Gastrocnemius medialis (tissue), 4 donors: ENCODE measurements at regions not wholly inside any gene's neighbourhood (a gene's known extent, or its start where the extent isn't known, plus 50 kb on each side); places are given as distances from the start of the nearest gene placed in this dataset.

ENCODE experiments used
- ATAC-seq, 2 donors: fragments of 150-250 bp; one replicate each; pipeline ENCODE4 v1.9.1; 2016
- DNase-seq, 2 donors: peaks; one replicate each; pipeline ENCODE4 v3.0.0-alpha.2; 2019
- H3K27ac ChIP-seq, 4 donors: fragments of 200-600 bp; sonication (generic); 1 replicate in 1 of 4; 2 replicates in 3 of 4; pipeline ENCODE4 v1.5.1; 2016 to 2018; ENCODE audit warnings: mild to moderate bottlenecking in 2 of 4, moderate library complexity in 1 of 4
- H3K27me3 ChIP-seq, 3 donors: fragments of 200-600 bp; sonication (generic) in 2 of 3; 1 replicate in 1 of 3; 2 replicates in 2 of 3; pipeline versions ENCODE4 v1.5.1 to v1.6.0; 2016 to 2019; ENCODE audit warnings: mild to moderate bottlenecking in 1 of 3, moderate library complexity in 1 of 3
- H3K36me3 ChIP-seq, 2 donors: fragments of 200-600 bp; sonication (generic) in 1 of 2; one replicate each; pipeline ENCODE4 v1.5.1; 2017 to 2018
- H3K4me1 ChIP-seq, 2 donors: fragments of 200-600 bp; sonication (generic) in 1 of 2; one replicate each; pipeline ENCODE4 v1.5.1; 2016 to 2017; ENCODE audit warnings: mild to moderate bottlenecking in 2 of 2
- H3K4me3 ChIP-seq, 4 donors: fragments of 200-600 bp; sonication (generic) in 3 of 4; 1 replicate in 1 of 4; 2 replicates in 3 of 4; pipeline ENCODE4 v1.5.1; 2016 to 2019; ENCODE audit warnings: mild to moderate bottlenecking in 2 of 4
- H3K9me3 ChIP-seq, 3 donors: fragments of 200-600 bp; sonication (generic) in 2 of 3; 1 replicate in 1 of 3; 2 replicates in 2 of 3; pipeline ENCODE4 v1.5.1; 2016 to 2019
- CTCF ChIP-seq, 5 experiments: fragments of 450-650 bp in 3 of 5; fragments of 200-600 bp in 2 of 5; sonication (generic) in 2 of 5; IDR thresholded peaks in 4 of 5; conservative IDR thresholded peaks in 1 of 5; 1 replicate in 4 of 5; 2 replicates in 1 of 5; pipeline ENCODE4 v1.5.1; 2016 to 2019; ENCODE audit warnings: antibody characterized with exemption in 5 of 5, mild to moderate bottlenecking in 3 of 5, moderate library complexity in 3 of 5
- POLR2A ChIP-seq, 2 donors: fragments of 450-650 bp; IDR thresholded peaks; one replicate each; pipeline ENCODE4 v1.6.1; 2017; ENCODE audit warnings: antibody characterized with exemption in 2 of 2, mild to moderate bottlenecking in 2 of 2, moderate library complexity in 2 of 2
- in situ Hi-C, 4 donors: fragments of 200-750 bp; cut with MboI; loops; one replicate each; pipeline versions ENCODE4 v1.15.0 to v1.8.0; 2017; ENCODE audit warnings: low sequenced_read_pairs in 4 of 4
- intact Hi-C: fragments of 100-400 bp; cut with DNase I; formaldehyde crosslinking; loops from one replicate; pipeline ENCODE4 v1.15.1; 2023; ENCODE audit warnings: low total_unique reads

GRCh38 chr6:11323666-11324452 lies 91.4 kb upstream of the NEDD9 start:
- Histone ChIP-seq H3K9me3 (no peaks in the 10 kb centered on the region), H3K4me3 (no peak overlapping the region), H3K4me1 (no peaks in the 10 kb centered on the region), H3K27ac (no peak overlapping the region), H3K36me3 (no peaks in the 10 kb centered on the region), H3K27me3 (no peaks in the 10 kb centered on the region)
- no peak for TF ChIP-seq POLR2A (IDR thresholded peaks at IDR 0.05)
- no peak for TF ChIP-seq CTCF (IDR thresholded peaks at IDR 0.05 in 4 of 5, conservative IDR thresholded peaks at IDR 0.05 in 1 of 5)
- no peak for ATAC-seq
- peak in 1 of 2 donors; percentile 29 for DNase-seq
- intact Hi-C loops = no loop called here
- in situ Hi-C loops = no loop called here

DNA sequence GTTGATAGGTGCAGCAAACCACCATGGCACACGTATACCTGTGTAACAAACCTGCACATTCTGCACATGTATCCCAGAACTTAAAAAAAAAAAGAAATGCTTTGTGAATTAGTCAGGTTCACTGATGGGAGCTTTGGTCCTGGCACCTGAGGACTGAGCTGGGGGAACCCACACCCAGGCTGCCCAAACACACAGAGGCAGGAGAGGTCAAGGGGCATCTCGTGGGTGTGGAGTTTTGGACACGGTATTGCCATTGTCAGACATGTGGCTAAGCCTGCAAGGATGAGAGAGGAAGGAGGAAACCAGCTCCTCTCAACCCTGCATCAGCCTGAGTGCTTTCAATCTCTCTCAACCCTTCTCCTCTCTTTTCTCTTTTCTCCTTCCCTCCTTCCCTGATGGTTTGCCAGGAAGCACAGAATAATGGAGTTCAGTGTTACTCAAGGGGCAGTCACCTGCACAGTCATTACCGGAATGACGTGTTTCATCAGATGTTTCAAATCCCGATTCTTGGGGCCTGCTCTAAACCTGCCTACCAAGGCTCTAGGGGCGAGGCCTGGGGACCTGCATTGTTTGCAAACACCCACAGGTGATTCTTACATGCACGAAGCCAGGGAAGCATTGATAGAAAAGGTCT lies 89.9 kb upstream of the NEDD9 start:
- Histone ChIP-seq H3K4me1 (peaks cover 0 to 7% of the 10 kb centered on the region in 2 donors), H3K4me3 (no peak overlapping the region), H3K36me3 (no peaks in the 10 kb centered on the region), H3K27me3 (no peaks in the 10 kb centered on the region), H3K27ac (no peak overlapping the region), H3K9me3 (no peaks in the 10 kb centered on the region)
- DNase-seq = no peak
- in situ Hi-C loops = no loop called here
- no peak for TF ChIP-seq CTCF (IDR thresholded peaks at IDR 0.05 in 4 of 5, conservative IDR thresholded peaks at IDR 0.05 in 1 of 5)
- no peak for TF ChIP-seq POLR2A (IDR thresholded peaks at IDR 0.05)
- ATAC-seq = no peak
- intact Hi-C loops = no loop called here

GRCh38 chr6:11320914-11321597 lies 88.6 kb upstream of the NEDD9 start:
- Histone ChIP-seq H3K4me3 (no peak overlapping the region), H3K36me3 (no peaks in the 10 kb centered on the region), H3K27ac (no peak overlapping the region), H3K27me3 (no peaks in the 10 kb centered on the region), H3K4me1 (peaks cover 0 to 7% of the 10 kb centered on the region in 2 donors), H3K9me3 (no peaks in the 10 kb centered on the region)
- no peak for TF ChIP-seq POLR2A (IDR thresholded peaks at IDR 0.05)
- no peak for TF ChIP-seq CTCF (IDR thresholded peaks at IDR 0.05 in 4 of 5, conservative IDR thresholded peaks at IDR 0.05 in 1 of 5)
- intact Hi-C loops (no loop called here), in situ Hi-C loops (no loop called here)
- DNase-seq = no peak
- peak in 1 of 2 donors; percentile 22 for ATAC-seq

DNA sequence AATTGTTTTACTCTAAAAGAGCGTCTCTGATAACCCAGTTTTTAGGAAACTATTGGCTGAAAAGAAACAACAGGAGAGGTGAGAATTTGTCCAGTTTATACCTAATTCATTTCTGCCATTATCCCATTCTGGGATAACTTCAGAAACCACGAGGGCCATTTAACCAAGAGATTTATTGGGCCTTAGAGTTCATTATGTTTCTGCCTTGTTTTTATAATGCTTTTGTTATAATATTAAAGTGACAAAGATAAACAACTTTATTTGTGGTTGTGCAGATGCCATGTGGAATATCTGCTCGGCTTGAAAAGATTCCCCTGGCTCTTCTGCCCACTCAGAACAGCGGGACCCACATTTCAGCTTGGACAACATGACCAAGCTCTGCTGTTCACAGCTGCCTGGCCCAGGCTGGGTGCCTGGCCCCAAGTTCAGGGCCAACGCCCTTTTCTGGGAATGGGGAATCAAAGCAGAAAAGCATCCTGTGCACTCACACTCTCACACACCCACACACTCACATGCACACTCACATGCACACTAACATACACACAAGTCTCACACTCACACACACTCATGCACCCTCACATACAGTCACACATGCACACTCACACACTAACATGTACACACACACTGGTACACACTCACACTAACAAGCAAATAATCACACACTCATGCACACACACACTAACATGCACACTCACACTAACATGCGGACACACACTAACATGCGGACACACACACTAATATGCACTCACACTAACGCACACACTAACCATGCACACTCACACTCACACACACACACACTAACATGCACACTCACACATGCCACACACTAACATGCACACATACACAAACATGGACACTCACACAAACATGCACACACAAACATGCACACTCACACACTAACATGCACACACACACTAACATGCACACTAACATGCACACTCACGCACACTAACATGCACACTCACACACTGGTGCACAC lies 86.7 kb upstream of the NEDD9 start:
- no peak for ATAC-seq

More for the DNA sequence above, 86.7 kb upstream of the NEDD9 start:
- TF ChIP-seq POLR2A (IDR thresholded peaks at IDR 0.05) (no peak), CTCF (IDR thresholded peaks at IDR 0.05 in 4 of 5, conservative IDR thresholded peaks at IDR 0.05 in 1 of 5) (no peak)
- peaks cover 0 to 7% of the 10 kb centered on the region in 2 donors for H3K4me1 ChIP-seq
- in situ Hi-C loops = no loop called here
- intact Hi-C loops = no loop called here
- no peak for DNase-seq
- no peaks in the 10 kb centered on the region for H3K27me3 ChIP-seq
- H3K36me3 ChIP-seq = no peaks in the 10 kb centered on the region
- no peak overlapping the region for H3K4me3 ChIP-seq
- H3K9me3 ChIP-seq = no peaks in the 10 kb centered on the region
- peak overlapping the region in 2 of 4 donors; percentile 52 to 57 for H3K27ac ChIP-seq
